NCI-H146 treated with DMSO at 0.1 percent for 48 hours (cell line): ENCODE measurements at regions not wholly inside any gene's neighbourhood (a gene's known extent, or its start where the extent isn't known, plus 50 kb on each side); places are given as distances from the start of the nearest gene placed in this dataset.
"Not testable (repeated sequence)": the region's sequence is repeated elsewhere in the genome, so short reads cannot be mapped to it uniquely, and the experiment has no call there.

Experiments used
- DNase-seq: peaks from one replicate; lab custom pipeline; 2025; ENCODE audit not compliant: unreplicated experiment; lab: John Stamatoyannopoulos, UW

DNA sequence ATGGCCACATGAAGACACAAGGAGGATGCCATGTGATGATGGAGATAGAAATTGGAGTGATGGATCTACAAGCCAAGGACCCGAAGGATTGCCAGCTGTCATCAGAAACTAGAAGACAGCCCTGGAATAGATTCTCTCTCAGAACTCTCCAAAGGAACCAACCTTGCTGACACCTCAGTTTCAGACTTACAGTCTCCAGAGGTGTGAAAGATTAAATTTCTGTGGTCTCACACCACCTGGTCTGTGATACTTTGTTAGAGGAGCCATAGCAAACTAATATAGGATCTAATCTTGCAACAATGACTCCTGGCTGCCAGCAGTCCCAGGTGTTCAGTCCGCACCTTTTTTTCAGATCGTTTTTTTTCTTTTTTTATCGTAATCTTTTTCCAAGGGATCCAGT is 647.3 kb upstream of the GHITM start:
- no peak for DNase-seq

- DNase-seq = no peak
Observed at GRCh38 chr10:83512681-83513080, 626.6 kb upstream of the GHITM start.

DNA sequence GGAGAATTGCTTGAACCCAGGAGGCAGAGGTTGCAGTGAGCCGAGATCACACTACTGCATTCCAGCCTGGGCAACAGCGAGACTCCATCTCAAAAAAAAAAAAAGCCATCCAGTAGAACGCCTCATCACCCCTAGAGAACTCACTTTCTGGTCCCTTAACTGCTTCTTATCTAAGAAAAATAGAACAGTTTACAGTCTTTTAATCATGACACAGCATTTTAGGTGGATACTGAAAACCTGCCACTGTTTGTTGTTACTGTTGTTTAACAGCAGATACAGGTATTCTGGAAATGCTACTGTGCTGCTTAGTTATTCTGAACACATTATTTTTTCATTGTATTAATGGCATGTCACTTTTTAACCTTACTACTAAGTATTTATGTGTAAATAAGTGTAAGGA is 624.3 kb upstream of the GHITM start:
- no peak for DNase-seq

- no peak for DNase-seq
Observed at GRCh38 chr10:83516788-83517187, 622.5 kb upstream of the GHITM start.

GRCh38 chr10:83517456-83517855 is 621.9 kb upstream of the GHITM start:
- no peak for DNase-seq

DNA sequence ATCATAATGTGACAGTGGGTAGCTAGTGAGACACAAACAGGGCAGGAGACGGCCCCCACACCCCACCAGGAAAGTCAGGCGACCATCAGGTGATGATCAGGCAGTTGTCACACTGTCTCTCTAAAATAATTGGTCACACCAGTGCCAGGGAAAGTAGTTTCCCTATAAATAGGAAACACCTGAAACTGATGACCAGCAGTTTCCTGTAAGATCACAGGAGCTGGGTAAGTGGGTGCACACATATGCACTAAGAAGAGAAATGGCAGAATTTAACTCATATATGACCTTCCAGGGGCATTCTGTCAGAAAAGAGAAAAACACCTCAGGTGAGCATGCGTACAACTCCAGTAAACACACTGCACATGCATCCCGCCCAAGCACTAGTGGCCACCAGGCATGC is 620.5 kb upstream of the GHITM start:
- DNase-seq = no peak

DNA sequence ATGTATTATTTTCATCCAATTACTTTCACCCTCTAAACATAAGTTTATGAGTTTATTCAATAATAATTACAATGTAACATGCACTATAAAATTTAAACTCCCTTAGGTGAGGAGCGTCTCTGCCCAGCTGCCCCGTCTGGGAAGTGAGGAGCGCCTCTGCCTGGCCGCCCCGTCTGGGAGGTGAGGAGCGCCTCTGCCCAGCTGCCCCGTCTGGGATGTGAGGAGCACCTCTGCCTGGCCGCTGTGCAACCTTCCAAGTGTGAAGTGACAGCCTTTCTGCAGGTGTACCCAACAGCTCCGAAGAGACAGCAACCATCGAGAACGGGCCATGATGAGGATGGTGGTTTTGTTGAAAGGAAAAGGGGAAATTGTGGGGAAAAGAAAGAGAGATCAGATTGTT is 618.9 kb upstream of the GHITM start:
- not testable (repeated sequence) for DNase-seq

- DNase-seq = no peak
Observed at GRCh38 chr10:83522456-83522855, 616.9 kb upstream of the GHITM start.

DNA sequence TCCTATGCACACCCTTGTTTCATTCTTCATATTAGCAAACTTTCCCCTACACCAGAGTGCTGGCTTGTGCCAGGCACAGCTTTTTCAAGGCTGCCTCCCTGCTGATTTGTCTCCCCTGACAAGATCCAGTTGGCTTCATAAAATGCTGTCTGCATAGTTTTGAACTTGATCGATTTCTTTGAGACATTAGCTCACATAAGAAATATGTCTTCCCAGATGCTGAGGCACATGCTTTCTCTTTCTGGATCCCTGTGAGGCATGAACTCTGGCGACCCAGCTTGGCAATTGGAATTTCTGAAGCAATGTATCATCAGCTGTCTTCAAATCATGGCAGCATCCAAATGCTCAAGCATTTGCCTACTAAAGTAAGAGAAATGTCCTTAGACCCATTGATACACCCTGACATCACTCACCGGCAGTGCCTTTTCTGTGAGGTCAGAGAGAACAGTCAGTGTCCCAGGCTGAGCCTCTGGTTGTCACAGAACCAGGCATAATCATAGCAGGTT is 616.4 kb upstream of the GHITM start:
- DNase-seq = no peak

DNA sequence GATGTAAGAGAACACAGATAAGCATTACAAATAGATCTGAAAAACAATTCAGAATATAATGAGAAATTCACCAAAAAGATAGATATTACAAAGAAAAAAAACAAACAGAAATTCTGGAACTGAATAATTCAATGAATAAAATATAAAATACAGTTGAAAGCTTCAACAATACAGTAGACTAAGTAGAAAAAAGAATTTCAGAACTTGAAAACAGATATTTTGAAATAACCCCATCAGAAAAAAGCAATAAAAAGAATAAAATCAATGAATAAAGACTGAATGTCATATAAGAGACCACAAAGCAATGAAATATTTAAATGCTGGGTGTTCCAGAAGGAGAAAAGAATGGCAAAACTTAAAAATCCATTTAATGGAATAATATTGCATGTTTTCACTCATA is 611.4 kb upstream of the GHITM start:
- DNase-seq = no peak

DNA sequence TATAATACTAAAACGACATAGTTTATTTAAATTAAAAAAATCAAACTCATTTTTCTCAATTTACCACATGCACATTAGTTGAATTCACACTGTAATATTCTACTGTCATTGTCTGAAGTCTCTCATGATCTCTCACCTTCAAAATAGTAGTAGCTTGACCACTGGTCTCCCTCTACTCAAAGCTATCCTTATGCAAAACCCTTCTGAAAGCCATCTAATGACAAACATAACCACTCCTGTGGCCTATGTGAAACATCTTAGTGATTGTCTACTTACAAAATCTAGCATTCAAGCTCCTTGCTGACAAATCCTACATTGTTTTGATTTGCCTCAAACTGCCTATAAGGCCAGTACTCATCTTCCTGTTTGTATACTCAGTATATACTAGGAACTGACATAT is 606.0 kb upstream of the GHITM start:
- DNase-seq = no peak

GRCh38 chr10:83536426-83536825 is 602.9 kb upstream of the GHITM start:
- DNase-seq = no peak

- no peak for DNase-seq
Observed at GRCh38 chr10:83538047-83538446, 601.3 kb upstream of the GHITM start.

- DNase-seq = no peak
Observed at GRCh38 chr10:83539528-83540308, 599.6 kb upstream of the GHITM start.

- no peak for DNase-seq
Observed at GRCh38 chr10:83541046-83541445, 598.3 kb upstream of the GHITM start.

GRCh38 chr10:83542774-83543411 is 596.4 kb upstream of the GHITM start:
- no peak for DNase-seq

GRCh38 chr10:83543691-83544462 is 595.4 kb upstream of the GHITM start:
- DNase-seq = no peak

- DNase-seq = no peak
Observed at GRCh38 chr10:83545901-83546391, 593.4 kb upstream of the GHITM start.

DNA sequence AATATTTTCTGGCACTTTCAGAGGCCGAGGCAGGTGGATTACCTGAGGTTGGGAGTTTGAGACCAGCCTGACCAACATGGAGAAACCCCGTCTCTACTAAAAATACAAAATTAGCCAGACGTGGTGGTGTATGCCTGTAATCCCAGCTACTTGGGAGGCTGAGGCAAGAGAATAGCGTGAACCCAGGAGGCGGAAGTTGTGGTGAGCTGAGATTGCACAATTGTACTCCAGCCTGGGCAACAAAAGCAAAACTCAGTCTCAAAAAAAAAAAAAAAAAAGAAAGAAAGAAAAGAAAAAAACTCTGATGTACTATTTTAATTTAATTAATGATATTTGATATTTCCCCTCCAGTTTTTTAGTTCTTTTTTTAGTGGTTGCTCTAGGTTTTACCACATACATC is 588.1 kb upstream of the GHITM start:
- DNase-seq = not testable (repeated sequence)

- no peak for DNase-seq
Observed at GRCh38 chr10:83553366-83553765, 585.9 kb upstream of the GHITM start.

DNA sequence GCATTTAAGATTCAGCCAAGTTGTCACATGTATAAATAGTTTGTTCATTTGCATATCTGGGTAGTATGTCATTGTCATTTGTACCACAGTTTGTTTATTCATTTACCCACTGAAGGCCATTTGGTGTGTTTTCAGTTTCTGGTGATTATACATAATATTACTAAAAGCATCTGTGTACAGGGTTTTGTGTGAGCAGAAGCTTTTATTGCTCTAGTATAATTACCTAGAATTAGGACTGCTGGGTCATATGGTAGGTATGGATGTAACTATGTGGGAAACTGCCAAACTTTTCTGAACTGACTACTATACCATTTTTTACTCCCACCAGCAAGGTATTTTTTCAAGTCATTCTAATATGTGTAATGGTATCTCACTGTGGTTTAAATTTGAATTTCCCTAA is 584.0 kb upstream of the GHITM start:
- DNase-seq = no peak

- no peak for DNase-seq
Observed at GRCh38 chr10:83562381-83562780, 576.9 kb upstream of the GHITM start.
